ENCODE measurements at regions not wholly inside any gene's neighbourhood (a gene's known extent, or its start where the extent isn't known, plus 50 kb on each side); places are given as distances from the start of the nearest gene placed in this dataset.

DNA sequence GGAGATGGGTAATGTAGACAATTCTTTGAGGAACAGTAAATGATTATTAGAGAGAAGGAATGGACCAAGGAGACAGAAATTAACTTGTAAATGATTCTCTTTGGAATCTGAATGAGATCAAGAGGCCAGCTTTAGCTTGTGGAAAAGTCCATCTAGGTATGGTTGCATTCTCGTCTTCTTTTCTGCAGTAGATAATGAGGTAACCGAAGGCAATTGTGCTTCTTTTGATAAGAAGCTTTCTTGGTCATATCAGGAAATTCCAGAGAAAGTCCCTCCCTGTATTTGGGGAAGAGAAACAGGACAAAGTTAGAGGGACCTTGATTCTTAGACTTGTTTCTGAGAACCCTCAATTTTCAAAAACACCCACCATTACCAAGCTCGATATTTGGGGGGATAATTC lies 109.1 kb upstream of the PRSS16 start:
- intact Hi-C loops (cut with DNase I) = loop anchor here (10.0 kb wide), 1 partner anchor 1124 kb away; a partner anchor contains a TSS
- H3K4me1 ChIP-seq = peaks cover 12 to 20% (median 16%) of the 10 kb centered on the region in 4 donors
- H3K27me3 ChIP-seq = no peaks in the 10 kb centered on the region
- WGBS = 84% methylated on average over 3 of the region's 3 CpGs
- no peak for DNase-seq (ENCODE audit: extremely low spot score)
- TF ChIP-seq, protein P1, sequence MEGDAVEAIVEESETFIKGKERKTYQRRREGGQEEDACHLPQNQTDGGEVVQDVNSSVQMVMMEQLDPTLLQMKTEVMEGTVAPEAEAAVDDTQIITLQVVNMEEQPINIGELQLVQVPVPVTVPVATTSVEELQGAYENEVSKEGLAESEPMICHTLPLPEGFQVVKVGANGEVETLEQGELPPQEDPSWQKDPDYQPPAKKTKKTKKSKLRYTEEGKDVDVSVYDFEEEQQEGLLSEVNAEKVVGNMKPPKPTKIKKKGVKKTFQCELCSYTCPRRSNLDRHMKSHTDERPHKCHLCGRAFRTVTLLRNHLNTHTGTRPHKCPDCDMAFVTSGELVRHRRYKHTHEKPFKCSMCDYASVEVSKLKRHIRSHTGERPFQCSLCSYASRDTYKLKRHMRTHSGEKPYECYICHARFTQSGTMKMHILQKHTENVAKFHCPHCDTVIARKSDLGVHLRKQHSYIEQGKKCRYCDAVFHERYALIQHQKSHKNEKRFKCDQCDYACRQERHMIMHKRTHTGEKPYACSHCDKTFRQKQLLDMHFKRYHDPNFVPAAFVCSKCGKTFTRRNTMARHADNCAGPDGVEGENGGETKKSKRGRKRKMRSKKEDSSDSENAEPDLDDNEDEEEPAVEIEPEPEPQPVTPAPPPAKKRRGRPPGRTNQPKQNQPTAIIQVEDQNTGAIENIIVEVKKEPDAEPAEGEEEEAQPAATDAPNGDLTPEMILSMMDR (IDR thresholded peaks at IDR 0.05) = no peak
- H3K4me3 ChIP-seq = no peak overlapping the region
- H3K36me3 ChIP-seq = peaks cover 0 to 11% (median 1%) of the 10 kb centered on the region in 4 donors
- H3K9me3 ChIP-seq = no peaks in the 10 kb centered on the region
- H3K27ac ChIP-seq (replicated peaks in 1 of 4) = no peak overlapping the region

- Histone ChIP-seq H3K4me1 (peaks cover 8 to 17% (median 13%) of the 10 kb centered on the region in 4 donors), H3K27me3 (no peaks in the 10 kb centered on the region), H3K27ac (replicated peaks in 1 of 4) (peak overlapping the region; percentile 76 to 80 (median 78)), H3K4me3 (peak overlapping the region; percentile 53 to 65 (median 60)), H3K36me3 (peaks cover 0 to 11% (median 1%) of the 10 kb centered on the region in 4 donors), H3K9me3 (no peaks in the 10 kb centered on the region)
- intact Hi-C loops (cut with DNase I) = loop anchor here (10.0 kb wide), 1 partner anchor 1124 kb away; a partner anchor contains a TSS
- TF ChIP-seq EP300 (IDR thresholded peaks at IDR 0.05) (no peak), POLR2AphosphoS5 (IDR thresholded peaks at IDR 0.05) (peak; percentile 82 to 84)
- DNase-seq (ENCODE audit: extremely low spot score) = no peak
- WGBS = 10% methylated on average over 8 of the region's 36 CpGs
Measured at GRCh38 chr6:27138837-27139755, 108.4 kb upstream of the PRSS16 start.

GRCh38 chr6:27139756-27140579 lies 107.5 kb upstream of the PRSS16 start:
- Histone ChIP-seq H3K9me3 (no peaks in the 10 kb centered on the region), H3K27me3 (no peaks in the 10 kb centered on the region), H3K4me3 (peak overlapping the region; percentile 53 to 65 (median 60)), H3K27ac (replicated peaks in 1 of 4) (peak overlapping the region; percentile 76 to 80 (median 78)), H3K36me3 (peaks cover 0 to 11% (median 1%) of the 10 kb centered on the region in 4 donors), H3K4me1 (peaks cover 13 to 26% (median 21%) of the 10 kb centered on the region in 4 donors)
- intact Hi-C loops (cut with DNase I) = loop anchor here (10.0 kb wide), 1 partner anchor 1125 kb away; a partner anchor contains a TSS
- no peak for TF ChIP-seq POLR2A (IDR thresholded peaks at IDR 0.05; ENCODE audit: low read depth)
- TF ChIP-seq POLR2AphosphoS5 (IDR thresholded peaks at IDR 0.05) = no peak
- TF ChIP-seq, protein P1 (IDR thresholded peaks at IDR 0.05) = no peak
- no peak for TF ChIP-seq EP300 (IDR thresholded peaks at IDR 0.05)
- 13% methylated on average over 17 of the region's 18 CpGs for WGBS
- no peak for DNase-seq (ENCODE audit: extremely low spot score)

- WGBS = 81% methylated on average over 5 of the region's 5 CpGs
- DNase-seq (ENCODE audit: extremely low spot score) = no peak
- Histone ChIP-seq H3K4me1 (peaks cover 13 to 33% (median 30%) of the 10 kb centered on the region in 4 donors), H3K27ac (replicated peaks in 1 of 4) (no peak overlapping the region), H3K9me3 (no peaks in the 10 kb centered on the region), H3K4me3 (no peak overlapping the region), H3K27me3 (no peaks in the 10 kb centered on the region), H3K36me3 (peaks cover 0 to 11% (median 1%) of the 10 kb centered on the region in 4 donors)
- intact Hi-C loops (cut with DNase I) = no loop called here
- TF ChIP-seq, protein P1 (IDR thresholded peaks at IDR 0.05) = no peak
- TF ChIP-seq EP300 (IDR thresholded peaks at IDR 0.05) (no peak), POLR2AphosphoS5 (IDR thresholded peaks at IDR 0.05) (no peak), POLR2A (IDR thresholded peaks at IDR 0.05; ENCODE audit: low read depth) (no peak)
Measured at GRCh38 chr6:27140999-27141528, 106.4 kb upstream of the PRSS16 start.
